H1 (cell line): ENCODE measurements at regions not wholly inside any gene's neighbourhood (a gene's known extent, or its start where the extent isn't known, plus 50 kb on each side); places are given as distances from the start of the nearest gene placed in this dataset.

ENCODE experiments used
- CTCF ChIA-PET: fragments of 300-600 bp; sonication (Branson Sonifier 250); formaldehyde crosslinking; loops from one replicate; lab custom pipeline; 2021; ENCODE audit not compliant: partially characterized antibody; lab: Charles Lee
- POLR2A ChIA-PET: fragments of 300-600 bp; sonication (Branson Sonifier 250); formaldehyde crosslinking; loops from one replicate; lab custom pipeline; 2021; ENCODE audit warnings: inconsistent platforms; ENCODE audit not compliant: partially characterized antibody; lab: Charles Lee
- DNase-seq, 2 experiments: peaks; one replicate each; pipeline versions ENCODE4 v3.0.0 to v3.0.0-alpha.2; 2010 to 2022; ENCODE audit warnings: low spot score in 2 of 2, low read depth in 1 of 2, mixed read lengths in 1 of 2
- FAIRE-seq: peaks from 2 replicates; lab custom pipeline; 2011; peaks lifted over from hg19 to GRCh38; lab: Jason Lieb, UNC
- H2AFZ ChIP-seq: 2 replicates; pipeline ENCODE4 v1.8.1; 2012; ENCODE audit warnings: low read length, inconsistent platforms
- H2AK5ac ChIP-seq: 2 replicates; pipeline ENCODE4 v1.6.1; 2013; ENCODE audit warnings: low read depth, low read length
- H2BK120ac ChIP-seq: replicated peaks from 2 replicates; pipeline ENCODE3; 2013; ENCODE audit warnings: low read depth, low read length, inconsistent platforms
- H2BK12ac ChIP-seq: 2 replicates; pipeline ENCODE4 v1.6.1; 2013; ENCODE audit warnings: low read depth, low read length
- H2BK15ac ChIP-seq: 2 replicates; pipeline ENCODE4 v1.6.1; 2013; ENCODE audit warnings: low read length
- H2BK20ac ChIP-seq: 2 replicates; pipeline ENCODE4 v1.6.1; 2013; ENCODE audit warnings: low read length
- H2BK5ac ChIP-seq: 2 replicates; pipeline ENCODE4 v1.6.1; 2013; ENCODE audit warnings: low read depth, low read length
- H3K14ac ChIP-seq: 2 replicates; pipeline ENCODE4 v1.6.1; 2013; ENCODE audit warnings: inconsistent platforms; ENCODE audit not compliant: insufficient read length
- H3K18ac ChIP-seq: 2 replicates; pipeline ENCODE4 v1.6.1; 2013; ENCODE audit warnings: low read length; ENCODE audit errors: extremely low read depth
- H3K23ac ChIP-seq: 2 replicates; pipeline ENCODE4 v1.6.1; 2013; ENCODE audit warnings: inconsistent platforms; ENCODE audit not compliant: insufficient read length
- H3K23me2 ChIP-seq: 2 replicates; pipeline ENCODE4 v1.6.1; 2013; ENCODE audit warnings: low read depth, low read length
- H3K27ac ChIP-seq: 2 replicates; pipeline ENCODE4 v1.6.1; 2011; ENCODE audit warnings: low read depth, low read length, inconsistent platforms
- H3K27me3 ChIP-seq, 4 experiments: replicated peaks in 1 of 4; 1 replicate in 1 of 4; 2 replicates in 3 of 4; pipeline versions ENCODE4 v1.6.1 to v1.8.1; 2011 to 2013; ENCODE audit warnings: low read length in 3 of 4, mild to moderate bottlenecking in 3 of 4, inconsistent platforms in 2 of 4, mixed read lengths in 2 of 4, moderate library complexity in 1 of 4; ENCODE audit not compliant: control insufficient read depth in 3 of 4, insufficient read depth in 3 of 4; ENCODE audit errors: extremely low read depth in 1 of 4
- H3K36me3 ChIP-seq, 4 experiments: 2 replicates each; pipeline versions ENCODE4 v1.6.1 to v1.8.1; 2011 to 2013; ENCODE audit warnings: mild to moderate bottlenecking in 4 of 4, low read length in 3 of 4, moderate library complexity in 2 of 4, control low read depth in 1 of 4, inconsistent platforms in 1 of 4; ENCODE audit not compliant: insufficient read depth in 4 of 4, control insufficient read depth in 2 of 4
- H3K4ac ChIP-seq: replicated peaks from 2 replicates; pipeline ENCODE3; 2013; ENCODE audit warnings: low read length, low read depth, mixed read lengths, inconsistent platforms; ENCODE audit not compliant: insufficient read length
- H3K4me1 ChIP-seq, 4 experiments: replicated peaks in 1 of 4; 1 replicate in 1 of 4; 2 replicates in 3 of 4; pipeline versions ENCODE4 v1.6.1 to v1.8.1; 2011 to 2013; ENCODE audit warnings: low read length in 3 of 4, inconsistent platforms in 2 of 4, mixed read lengths in 1 of 4; ENCODE audit not compliant: insufficient read depth in 4 of 4, control insufficient read depth in 3 of 4
- H3K4me2 ChIP-seq, 2 experiments: 2 replicates each; pipeline versions ENCODE4 v1.6.1 to v1.8.1; 2011 to 2013; ENCODE audit warnings: low read depth in 2 of 2, low read length in 2 of 2, control low read depth in 1 of 2, inconsistent platforms in 1 of 2, mild to moderate bottlenecking in 1 of 2; ENCODE audit not compliant: insufficient read depth in 1 of 2
- H3K4me3 ChIP-seq, 4 experiments: fragments of 200-600, 300-600 bp in 1 of 4; sonication (generic), shearing (Covaris generic), sonication (Bioruptor Twin) in 1 of 4; 2 replicates each; pipeline versions ENCODE4 v1.5.1 to v1.8.1; 2011 to 2016; ENCODE audit warnings: low read length in 4 of 4, low read depth in 3 of 4, control low read depth in 2 of 4, inconsistent platforms in 2 of 4, mild to moderate bottlenecking in 2 of 4, mixed read lengths in 1 of 4, moderate library complexity in 1 of 4; ENCODE audit not compliant: insufficient read depth in 2 of 4; ENCODE audit errors: extremely low read depth in 1 of 4
- H3K56ac ChIP-seq: replicated peaks from 2 replicates; pipeline ENCODE3; 2013; ENCODE audit warnings: low read depth, mild to moderate bottlenecking, mixed read lengths, low read length, inconsistent platforms; ENCODE audit not compliant: insufficient read length
- H3K79me1 ChIP-seq: 2 replicates; pipeline ENCODE4 v1.6.1; 2013; ENCODE audit warnings: low read depth, low read length, control low read depth
- H3K79me2 ChIP-seq, 2 experiments: 2 replicates each; pipeline versions ENCODE4 v1.6.1 to v1.8.1; 2012 to 2013; ENCODE audit warnings: low read length in 2 of 2, mild to moderate bottlenecking in 2 of 2, inconsistent platforms in 1 of 2; ENCODE audit not compliant: insufficient read depth in 2 of 2, control insufficient read depth in 1 of 2
- H3K9ac ChIP-seq, 4 experiments: replicated peaks in 1 of 4; 1 replicate in 1 of 4; 2 replicates in 3 of 4; pipeline versions ENCODE4 v1.6.1 to v1.8.1; 2011 to 2013; ENCODE audit warnings: low read depth in 3 of 4, low read length in 3 of 4, control low read depth in 2 of 4, mild to moderate bottlenecking in 2 of 4, moderate library complexity in 2 of 4, inconsistent platforms in 1 of 4; ENCODE audit errors: extremely low read depth in 1 of 4
- H3K9me3 ChIP-seq, 2 experiments: 2 replicates each; pipeline versions ENCODE4 v1.6.1 to v1.8.1; 2012 to 2013; ENCODE audit warnings: mild to moderate bottlenecking in 2 of 2, moderate library complexity in 2 of 2, control low read depth in 1 of 2, inconsistent platforms in 1 of 2, low read depth in 1 of 2, low read length in 1 of 2, mixed read lengths in 1 of 2; ENCODE audit not compliant: insufficient read depth in 2 of 2
- H4K20me1 ChIP-seq, 2 experiments: replicated peaks in 1 of 2; 2 replicates each; pipeline versions ENCODE3 to v1.8.1; 2011 to 2013; ENCODE audit warnings: inconsistent platforms in 2 of 2, low read length in 2 of 2, mild to moderate bottlenecking in 1 of 2; ENCODE audit not compliant: insufficient read depth in 2 of 2, control insufficient read depth in 1 of 2
- H4K5ac ChIP-seq: 2 replicates; pipeline ENCODE4 v1.6.1; 2013; ENCODE audit warnings: low read length, low read depth, mixed read lengths, inconsistent platforms; ENCODE audit not compliant: insufficient read length
- H4K8ac ChIP-seq: 2 replicates; pipeline ENCODE4 v1.8.0; 2013; ENCODE audit warnings: mild to moderate bottlenecking, moderate library complexity, low read length, inconsistent platforms; ENCODE audit not compliant: insufficient read depth; ENCODE audit errors: extremely low read depth
- H4K91ac ChIP-seq: replicated peaks from 2 replicates; pipeline ENCODE3; 2013; ENCODE audit warnings: low read length, mixed read lengths, inconsistent platforms; ENCODE audit not compliant: insufficient read length
- CBX5 ChIP-seq: fragments of 300-800, 300-1000 bp; sonication (generic); IDR thresholded peaks from 2 replicates; pipeline ENCODE4 v1.7.1; 2016; ENCODE audit warnings: antibody characterized with exemption, low read length, low read depth
- RXRA ChIP-seq: IDR thresholded peaks from 2 replicates; pipeline ENCODE4 v1.6.1; 2011; ENCODE audit warnings: low read depth, mild to moderate bottlenecking, low read length, moderate library complexity; ENCODE audit not compliant: insufficient read depth
- TAF1 ChIP-seq: IDR thresholded peaks from 2 replicates; pipeline ENCODE4 v1.6.1; 2011; ENCODE audit warnings: mild to moderate bottlenecking, low read depth, low read length
- WGBS, 2 experiments: shearing (Covaris generic) in 1 of 2; methylation state at CpG; one replicate each; pipeline versions ENCODE4 v1.1.6 to v1.1.7; 2013 to 2015; ENCODE audit warnings: low lambda C conversion rate in 2 of 2, mixed read lengths in 2 of 2, inconsistent platforms in 1 of 2, low coverage in 1 of 2, missing lambda C conversion rate in 1 of 2; ENCODE audit not compliant: insufficient replicate concordance in 2 of 2, insufficient coverage in 1 of 2, insufficient read length in 1 of 2; ENCODE audit errors: extremely low coverage in 1 of 2, missing lambda C conversion rate in 1 of 2; 5-methylcytosine and 5-hydroxymethylcytosine counted together

DNA sequence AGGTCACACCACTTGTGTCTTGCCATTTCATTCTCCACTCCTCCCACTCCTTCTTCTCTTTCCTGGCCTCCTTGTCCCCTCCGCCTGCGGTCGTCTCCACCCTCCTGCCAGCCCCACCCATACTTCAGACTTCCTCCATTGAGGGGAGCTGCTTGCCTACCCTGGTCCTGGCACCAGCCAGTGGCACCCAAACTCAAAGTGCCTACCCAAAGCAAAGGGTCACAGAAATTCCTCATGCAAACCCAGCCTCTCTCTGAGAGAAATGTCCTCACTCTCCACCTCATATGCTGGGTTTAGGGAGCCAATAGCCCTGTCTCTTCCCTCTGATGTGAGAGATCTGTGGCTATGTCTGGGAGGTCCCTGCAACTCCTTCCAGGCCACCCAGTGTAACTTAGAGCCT is 109.6 kb downstream of the TEX26 start:
- Histone ChIP-seq H4K8ac (peak overlapping the region; percentile 11; the same call in 1 of the 2 replicates), H3K4me3 (no peak overlapping the region), H2BK5ac (no peak overlapping the region), H3K27ac (no peak overlapping the region), H3K56ac (no peak overlapping the region), H4K5ac (no peak overlapping the region), H2AFZ (no peak overlapping the region), H3K9ac (no peak overlapping the region), H2AK5ac (no peak overlapping the region), H3K18ac (no peak overlapping the region), H2BK12ac (no peak overlapping the region), H2BK20ac (no peak overlapping the region), H3K79me1 (no peaks in the 10 kb centered on the region), H4K91ac (no peak overlapping the region), H2BK120ac (no peak overlapping the region), H3K36me3 (no peaks in the 10 kb centered on the region), H2BK15ac (no peak overlapping the region), H3K79me2 (no peaks in the 10 kb centered on the region), H4K20me1 (no peaks in the 10 kb centered on the region), H3K23ac (no peak overlapping the region), H3K23me2 (no peaks in the 10 kb centered on the region), H3K14ac (no peak overlapping the region)
- FAIRE-seq = no peak
- 81% methylated on average over 3 of the region's 3 CpGs; no CpG with 5 or more reads in 1 of the 2 experiments for WGBS, 2 experiments
- ChIA-PET POLR2A (no interaction called here), CTCF (interaction anchor here (1.3 to 2.7 kb wide), 2 partner anchors 9 to 63 kb away, joined by 3 to 13 read pairs; no protein-coding TSS in a partner anchor)
- TF ChIP-seq TAF1 (no peak), RXRA (no peak), CBX5 (no peak)
- TF ChIP-seq, all 59 proteins: peak for 0
- H3K4me1 ChIP-seq = peaks cover 0 to 3% (median 0%) of the 10 kb centered on the region in 4 experiments; a peak in 2 of 7 replicates
- no peaks in the 10 kb centered on the region for H3K27me3 ChIP-seq
- H3K4me2 ChIP-seq = no peak overlapping the region
- H3K4ac ChIP-seq = no peak overlapping the region
- no peak for DNase-seq
- no peaks in the 10 kb centered on the region for H3K9me3 ChIP-seq
